Renal cortical epithelial cell (primary cell): ENCODE measurements at regions not wholly inside any gene's neighbourhood (a gene's known extent, or its start where the extent isn't known, plus 50 kb on each side); places are given as distances from the start of the nearest gene placed in this dataset.
A peak's percentile ranks its signal among the peaks of the same experiment; 100 is the strongest.
"Not testable (repeated sequence)": the region's sequence is repeated elsewhere in the genome, so short reads cannot be mapped to it uniquely, and the experiment has no call there.

ENCODE experiments used
- DNase-seq: peaks from one replicate; pipeline ENCODE4 v3.0.0-alpha.2; 2011; ENCODE audit warnings: low read depth

DNA sequence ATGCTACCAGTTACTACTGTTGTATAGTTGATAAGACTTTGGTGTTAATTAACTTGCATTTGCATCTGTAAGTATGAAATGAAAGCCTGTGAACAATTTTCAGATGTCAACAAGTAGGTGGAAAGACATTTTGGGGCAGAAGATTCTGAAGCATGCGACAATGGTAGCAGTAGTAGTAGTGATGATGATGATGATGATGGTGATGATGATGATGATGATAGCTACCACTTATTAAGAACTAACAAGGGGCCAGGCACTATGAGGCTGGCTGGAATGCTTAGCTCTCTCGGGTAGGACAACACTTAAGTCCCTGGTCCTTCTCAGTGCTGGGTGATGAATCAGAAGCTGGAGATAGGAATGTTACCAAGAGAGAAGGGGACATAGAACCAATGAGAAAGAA lies 333.4 kb upstream of the IL12A start:
- DNase-seq, result no peak

DNA sequence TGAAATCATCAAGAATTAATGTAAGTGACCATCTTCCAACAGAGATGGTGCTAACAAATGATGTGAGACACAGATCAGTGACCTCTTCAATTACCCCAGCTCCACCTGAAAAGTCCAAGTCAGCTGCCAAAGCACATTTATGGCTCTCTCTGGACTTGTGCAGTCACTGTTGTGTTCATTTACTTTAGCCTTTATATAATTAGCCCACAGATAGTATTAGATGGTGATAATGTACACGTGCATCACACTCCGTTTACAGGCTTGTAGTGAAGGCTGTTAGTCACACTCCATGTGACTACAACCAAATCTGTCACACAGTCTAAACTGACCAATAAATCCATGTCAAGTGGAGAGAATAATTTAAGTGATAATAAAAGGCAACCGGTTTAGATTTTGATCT lies 331.5 kb upstream of the IL12A start:
- no peak for DNase-seq

DNA sequence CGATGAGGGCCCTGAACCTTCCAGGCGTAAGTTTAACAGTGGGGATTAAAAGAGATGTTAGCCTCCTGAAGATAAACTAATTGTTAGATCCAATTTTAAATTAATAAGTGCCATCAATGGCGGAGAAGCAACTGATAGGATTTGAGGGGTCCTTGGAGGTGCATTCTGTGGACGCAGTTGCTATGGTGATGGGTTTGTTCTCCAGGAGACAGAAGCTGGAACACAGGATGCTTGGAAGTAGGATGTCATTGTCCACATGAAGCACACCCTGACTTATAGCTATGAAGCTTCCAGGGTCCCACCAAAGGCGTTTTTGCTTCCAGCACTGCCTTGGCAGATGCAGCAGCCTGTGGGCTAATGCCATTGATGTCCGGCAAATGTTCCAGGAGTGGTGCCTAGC lies 331.0 kb upstream of the IL12A start:
- DNase-seq, result no peak

DNA sequence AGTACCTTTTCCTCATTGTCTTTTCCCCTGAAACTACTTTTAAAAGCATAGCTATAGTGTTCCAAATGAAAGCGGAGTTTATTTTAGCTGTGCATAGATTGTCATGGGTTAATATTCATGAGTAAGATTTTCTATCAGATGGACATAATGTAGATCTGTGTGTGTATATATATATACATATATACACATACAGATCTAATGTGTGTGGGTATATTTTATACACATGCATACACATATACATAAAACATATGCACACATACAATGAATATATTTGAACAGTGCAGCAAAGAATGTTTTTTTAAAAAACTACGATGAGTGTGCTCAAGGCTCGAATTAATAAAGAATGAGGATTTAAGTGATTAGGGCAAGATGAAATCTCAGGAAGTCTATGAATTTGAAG lies 328.3 kb upstream of the IL12A start:
- DNase-seq, result no peak

DNA sequence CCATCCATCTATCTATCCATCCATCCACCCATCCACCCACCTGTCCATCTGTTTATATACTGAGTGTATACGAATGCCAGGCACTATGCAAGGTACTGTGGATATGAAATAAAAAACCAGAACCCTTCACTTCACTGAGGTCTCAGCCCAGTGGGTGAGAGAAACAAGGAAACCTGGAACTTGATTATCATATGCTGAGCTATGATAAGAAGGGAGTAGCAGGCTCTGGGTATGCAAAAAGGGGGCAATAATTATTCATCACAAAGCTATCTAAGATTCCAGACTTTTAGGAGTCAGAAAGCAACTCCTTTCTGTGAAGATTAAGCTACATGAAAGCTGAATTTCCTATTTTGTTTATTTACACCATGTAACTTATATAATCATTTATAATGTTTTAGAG lies 327.7 kb upstream of the IL12A start:
- DNase-seq, result no peak

DNA sequence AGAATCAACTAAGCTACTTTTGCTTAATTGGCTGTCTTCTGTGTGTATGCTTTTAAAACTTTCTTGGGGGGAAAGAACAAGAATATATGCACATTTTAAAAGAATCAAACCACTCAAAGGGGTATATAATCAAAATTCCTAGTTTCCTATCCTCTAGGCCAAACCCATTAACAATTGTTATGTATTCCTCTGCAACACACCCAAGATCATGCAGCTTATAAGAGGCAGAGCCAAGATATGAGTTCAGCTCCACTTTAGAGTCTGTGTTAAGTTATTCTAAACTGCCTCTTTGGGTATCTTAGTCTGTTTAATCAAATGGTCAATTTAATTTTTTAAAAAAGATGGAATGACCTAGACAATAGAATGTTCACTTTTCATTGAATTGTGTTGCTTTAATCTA lies 326.1 kb upstream of the IL12A start:
- no peak for DNase-seq

DNA sequence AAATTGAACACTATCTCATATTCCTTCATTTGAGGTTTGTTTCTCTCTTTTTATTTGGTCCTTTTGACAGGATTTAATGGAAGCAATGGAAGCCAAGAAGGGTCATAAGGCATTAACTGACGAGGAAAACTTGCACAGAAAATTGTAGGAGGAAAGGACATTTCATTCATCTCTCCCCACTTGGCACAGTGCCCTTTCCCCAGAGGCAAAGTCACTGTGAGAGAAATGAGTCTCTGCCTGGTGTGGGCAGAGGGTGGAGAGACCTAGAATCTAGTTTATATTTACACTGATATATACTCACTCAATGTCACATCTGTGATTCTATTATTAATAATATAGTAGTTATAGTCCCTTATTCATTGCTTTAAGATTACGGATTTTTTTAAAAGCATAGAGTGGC lies 324.6 kb upstream of the IL12A start:
- peak; percentile 56 for DNase-seq

DNA sequence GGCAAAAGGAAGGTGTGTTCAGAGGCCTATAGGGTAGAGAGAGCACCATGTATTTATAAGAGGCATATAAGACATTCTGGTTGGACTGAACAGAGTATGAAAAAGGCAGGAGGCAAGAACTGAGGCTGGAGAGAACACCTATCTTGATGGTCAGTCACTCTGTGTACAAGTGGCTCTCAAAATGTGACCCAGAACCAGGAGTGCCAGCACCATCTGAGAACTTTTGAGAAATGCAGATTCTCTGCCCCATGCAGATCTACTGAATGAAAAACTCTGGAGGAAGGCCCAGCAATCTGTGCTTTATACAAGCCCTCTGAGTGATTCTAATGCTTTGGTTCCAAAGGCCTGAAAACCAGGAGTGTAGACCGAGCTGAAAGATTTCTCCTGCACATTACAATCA lies 324.0 kb upstream of the IL12A start:
- DNase-seq, result no peak

DNA sequence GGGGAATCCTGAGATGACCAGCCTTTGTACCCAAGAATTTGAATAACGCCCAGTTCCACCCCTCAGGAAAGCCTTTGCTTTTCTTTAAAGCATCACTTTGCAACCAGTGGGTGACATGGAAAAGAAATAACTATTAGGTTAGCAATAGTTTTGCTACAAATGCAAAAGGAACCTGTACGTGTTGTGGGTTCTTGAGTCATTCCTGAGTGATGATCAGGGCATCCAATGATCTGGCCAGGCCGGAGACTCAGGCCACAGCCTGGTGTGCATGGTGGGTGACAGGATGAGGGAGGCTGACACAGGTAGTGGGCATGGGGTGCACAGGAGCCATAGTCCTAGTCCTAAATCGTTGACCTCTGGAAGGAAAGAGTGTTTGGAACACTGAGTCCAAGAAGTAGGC lies 321.4 kb upstream of the IL12A start:
- DNase-seq, result peak; percentile 76

DNA sequence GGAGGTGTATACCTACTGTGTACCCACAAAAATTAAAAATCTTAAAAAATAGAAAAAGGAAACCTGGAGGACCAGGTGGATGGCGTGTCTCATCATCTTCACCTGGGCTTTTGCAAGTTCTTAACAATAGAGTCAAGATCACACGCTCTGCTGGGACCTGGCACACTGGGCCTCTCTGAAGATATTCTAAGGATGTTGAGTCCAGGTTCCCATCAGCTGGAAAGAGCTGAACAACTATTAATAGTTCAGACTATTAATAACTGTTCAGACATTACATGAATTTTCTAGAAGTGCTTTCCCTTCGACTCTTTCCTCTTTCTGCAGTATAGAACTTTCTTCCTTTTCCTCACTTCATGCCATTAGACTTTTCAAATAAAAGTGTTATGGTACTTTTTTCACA lies 320.2 kb upstream of the IL12A start:
- DNase-seq, result no peak

DNA sequence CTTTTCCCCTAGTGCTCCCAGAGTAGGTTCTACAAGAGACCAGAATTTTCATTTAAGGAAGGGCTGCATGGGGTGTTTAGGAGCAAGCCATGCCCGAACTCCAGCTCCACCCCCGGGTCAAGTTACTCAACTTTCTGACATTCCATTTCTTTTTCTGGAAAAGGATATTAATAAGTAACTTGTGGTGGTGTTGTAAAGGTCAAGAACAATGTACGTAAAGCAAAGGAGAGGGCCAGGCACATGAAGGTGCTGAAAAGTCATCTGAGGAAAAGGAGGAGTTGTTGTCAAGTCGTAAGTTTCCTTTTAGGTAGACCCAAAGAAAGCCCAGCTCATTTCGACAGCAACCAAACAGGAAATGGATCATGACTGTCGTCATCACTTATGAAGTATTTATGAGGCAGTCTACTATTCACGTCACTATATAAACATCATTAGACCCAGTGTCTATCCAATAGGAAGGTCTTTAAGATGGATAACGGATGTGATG lies 319.6 kb upstream of the IL12A start:
- DNase-seq, result peak; percentile 99

DNA sequence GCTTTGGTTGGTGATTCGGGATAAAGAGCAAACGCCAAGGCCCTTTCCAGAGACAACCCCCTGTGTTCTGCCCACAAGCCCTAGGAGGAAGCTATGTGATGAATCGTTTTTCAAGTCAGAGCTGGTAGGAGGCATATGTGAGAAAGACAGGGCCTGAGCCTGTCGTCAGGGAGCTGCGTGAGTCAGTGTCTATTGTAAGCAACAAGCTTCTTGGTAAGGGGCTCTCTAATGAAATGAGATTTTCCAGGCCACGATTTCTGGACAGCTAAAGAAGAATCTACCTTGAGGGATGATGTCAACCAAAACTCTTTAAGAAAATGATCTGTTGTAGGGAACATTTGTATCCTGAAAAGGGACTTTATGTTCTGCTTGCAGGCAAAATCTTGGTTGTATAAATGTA lies 318.9 kb upstream of the IL12A start:
- DNase-seq, result peak; percentile 67

DNA sequence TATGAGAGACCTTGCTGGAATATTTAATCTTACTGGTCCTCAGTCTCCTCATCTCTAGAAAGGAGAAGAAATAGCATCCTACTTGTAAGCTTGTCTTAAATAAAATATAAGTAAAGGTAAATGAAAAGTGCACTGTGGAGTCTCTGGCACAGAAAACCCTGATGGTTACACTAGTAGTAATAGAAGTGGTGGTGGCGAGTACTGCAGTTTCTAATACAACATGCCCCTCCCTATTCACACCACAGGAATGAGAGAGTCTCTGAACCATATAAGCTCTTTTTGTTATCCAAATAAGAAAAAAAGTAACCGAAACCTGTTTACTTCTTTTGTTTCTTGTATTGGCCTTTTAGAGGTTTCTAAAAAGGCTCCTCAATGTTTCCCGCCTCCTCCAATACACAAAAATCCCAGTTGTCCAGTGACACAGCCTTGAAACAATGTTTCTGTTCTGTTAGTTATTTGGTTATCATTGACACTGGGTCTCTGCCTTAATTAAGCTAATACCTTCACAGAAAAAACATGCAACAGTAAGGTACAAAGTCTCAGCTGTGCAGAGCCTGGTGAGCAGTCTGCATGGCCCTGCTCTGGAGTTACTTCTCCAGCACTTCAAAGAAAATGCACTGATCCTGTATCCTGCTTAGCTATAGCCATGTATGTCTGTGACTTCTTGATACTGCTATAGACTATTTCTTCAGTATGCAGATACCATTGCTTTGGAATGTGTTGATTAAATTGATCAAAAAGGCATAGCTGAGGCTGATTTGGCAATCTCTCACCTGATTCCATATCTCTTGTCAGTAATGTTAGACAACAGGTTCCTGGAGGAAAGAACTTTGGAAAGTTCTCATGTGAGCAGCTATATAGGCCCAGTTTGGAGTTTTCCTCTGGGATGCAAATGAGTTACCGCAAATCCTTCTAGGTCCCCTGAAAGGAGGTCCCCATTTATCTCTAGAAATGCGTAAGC lies 315.6 kb upstream of the IL12A start:
- DNase-seq, result peak; percentile 74

DNA sequence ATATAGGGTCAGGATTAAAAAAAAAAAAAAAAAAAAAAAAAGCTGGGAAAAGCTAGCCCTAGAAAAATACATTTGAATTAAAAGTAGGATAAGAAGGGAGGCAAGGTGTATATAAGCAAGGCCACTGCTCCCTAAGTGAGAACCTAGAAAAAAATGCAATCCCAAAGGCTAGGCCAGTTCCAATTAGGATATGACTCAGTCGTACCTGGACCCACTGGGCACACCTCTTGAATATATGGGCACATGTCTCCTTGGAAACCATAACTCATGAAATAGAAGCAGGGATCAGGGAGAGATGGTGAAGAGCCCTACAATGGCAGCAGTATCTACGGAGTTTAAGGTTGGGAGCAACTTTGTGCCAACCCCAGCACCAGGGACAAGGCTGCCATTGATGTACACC lies 314.1 kb upstream of the IL12A start:
- DNase-seq, result no peak

DNA sequence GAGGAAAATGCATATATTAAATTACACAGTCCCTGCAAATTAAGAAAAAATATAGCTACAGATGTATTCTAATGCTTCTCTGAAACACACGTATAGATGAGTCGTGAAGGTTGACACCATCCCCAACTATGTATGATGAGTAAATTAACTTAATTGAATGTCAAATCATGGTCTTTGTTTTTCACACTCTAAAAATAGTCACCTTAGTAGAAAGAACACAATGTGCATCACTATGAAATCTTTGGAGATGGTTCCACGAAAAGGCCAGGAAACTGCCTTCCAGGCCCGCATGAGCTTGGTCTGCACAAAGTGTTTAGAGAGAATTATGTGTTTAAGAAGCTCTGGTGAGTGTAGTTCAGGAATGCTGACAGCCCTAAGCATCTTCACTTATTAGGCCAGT lies 313.4 kb upstream of the IL12A start:
- DNase-seq, result no peak

DNA sequence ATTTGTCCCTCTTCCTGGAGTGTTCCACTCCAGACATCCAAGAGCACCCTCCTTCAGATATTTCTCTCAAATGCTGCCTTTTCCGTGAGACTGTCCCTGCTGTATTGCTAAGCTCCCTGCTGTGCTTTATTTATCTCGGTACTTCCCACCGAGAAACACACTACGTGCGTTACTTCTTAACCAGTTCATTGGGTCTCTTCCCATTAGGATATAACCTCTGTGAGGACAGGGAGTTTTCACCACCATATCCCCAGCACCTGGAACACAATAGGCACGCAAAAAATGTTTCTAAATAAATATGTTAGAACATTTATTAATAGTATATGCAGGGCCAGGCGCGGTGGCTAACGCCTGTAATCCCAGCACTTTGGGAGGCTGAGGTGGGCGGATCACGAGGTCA lies 308.7 kb upstream of the IL12A start:
- no peak for DNase-seq

DNA sequence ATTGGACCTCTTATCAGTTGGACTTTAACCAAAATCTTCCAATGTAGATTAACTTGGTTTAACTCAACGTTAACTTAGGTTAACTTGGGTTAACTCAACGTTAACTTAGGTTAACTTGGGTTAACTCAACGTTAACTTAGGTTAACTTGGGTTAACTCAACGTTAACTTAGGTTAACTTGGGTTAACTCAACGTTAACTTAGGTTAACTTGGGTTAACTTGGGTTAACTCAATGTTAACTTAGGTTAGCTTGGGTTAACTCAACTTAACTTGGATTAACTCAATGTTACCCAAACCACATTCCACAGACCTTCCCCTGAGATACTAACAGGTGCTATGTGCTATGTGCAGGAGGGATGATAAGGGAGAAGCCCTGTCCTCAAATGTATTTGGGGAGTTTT lies 306.9 kb upstream of the IL12A start:
- not testable (repeated sequence) for DNase-seq

DNA sequence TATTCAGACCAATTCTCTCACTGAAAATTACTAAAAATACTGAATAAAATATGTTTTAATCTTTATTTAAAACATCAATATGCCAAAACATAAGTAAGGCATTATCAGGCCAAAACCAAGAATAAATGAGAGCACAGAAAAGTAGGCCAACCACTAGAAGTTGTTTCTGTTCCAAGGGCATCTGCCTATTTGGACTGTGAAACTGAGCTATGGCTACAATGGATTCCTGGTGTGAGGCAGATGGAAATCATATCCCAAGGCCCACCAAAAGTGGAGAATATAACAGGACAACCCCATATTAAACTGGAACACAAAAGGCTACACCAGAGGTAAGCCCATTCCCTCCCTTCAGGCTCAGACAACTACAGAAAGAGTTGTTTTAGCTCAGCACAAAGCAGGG lies 302.8 kb upstream of the IL12A start:
- no peak for DNase-seq

DNA sequence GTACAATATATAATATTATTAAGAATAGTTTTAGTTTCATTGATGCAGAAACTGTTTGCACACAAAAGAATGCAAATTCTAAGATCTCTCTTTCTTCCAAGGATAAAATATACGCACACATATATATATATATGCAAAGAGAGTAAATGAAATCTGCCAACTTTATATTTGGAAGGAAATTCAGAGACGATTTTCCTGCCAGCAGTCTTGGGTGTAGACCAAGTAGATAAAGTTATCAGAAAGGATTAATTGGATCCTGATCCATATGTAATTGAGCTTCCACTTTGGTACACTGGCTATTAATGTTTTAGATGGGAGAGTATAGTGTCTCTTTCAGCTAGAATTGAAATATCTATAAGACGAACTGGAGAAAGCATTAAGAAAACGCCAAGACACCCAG lies 295.4 kb upstream of the IL12A start:
- no peak for DNase-seq

DNA sequence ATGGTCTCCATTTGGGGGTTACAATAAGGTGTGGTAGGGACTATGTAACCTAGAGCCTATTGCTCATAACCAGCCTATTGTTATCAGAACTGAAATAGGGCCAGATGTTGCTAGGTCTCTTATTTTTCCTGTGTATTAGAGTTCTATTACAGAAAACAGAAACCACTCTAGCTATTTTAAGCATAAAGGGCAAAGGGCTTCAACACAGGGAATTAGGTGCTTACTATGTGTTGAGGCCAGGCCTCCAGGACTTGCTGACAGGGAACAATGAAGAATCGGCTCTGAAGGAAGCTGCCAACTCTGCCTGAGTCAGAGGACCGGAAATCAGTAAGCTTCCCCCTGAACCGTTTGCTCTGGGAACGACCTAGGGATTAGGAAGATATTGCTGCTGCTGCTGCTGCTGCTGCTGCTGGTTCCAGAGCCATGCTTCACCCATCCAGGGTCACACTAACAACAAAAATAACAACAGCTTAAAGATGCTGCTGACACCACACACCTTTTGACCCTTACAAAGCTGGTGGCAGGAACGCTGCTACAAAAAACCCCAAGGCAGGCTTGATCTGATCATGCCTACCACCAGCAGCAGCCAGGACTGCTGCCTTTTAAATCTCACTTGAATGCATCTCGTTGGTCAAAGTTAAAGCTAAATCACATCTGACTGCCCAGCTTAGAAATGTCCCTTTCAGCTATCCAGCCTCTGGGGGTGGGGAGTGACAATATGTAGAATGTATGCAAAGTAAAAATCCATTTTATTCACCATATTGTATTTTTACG lies 276.9 kb upstream of the IL12A start:
- peak; percentile 96 for DNase-seq

DNA sequence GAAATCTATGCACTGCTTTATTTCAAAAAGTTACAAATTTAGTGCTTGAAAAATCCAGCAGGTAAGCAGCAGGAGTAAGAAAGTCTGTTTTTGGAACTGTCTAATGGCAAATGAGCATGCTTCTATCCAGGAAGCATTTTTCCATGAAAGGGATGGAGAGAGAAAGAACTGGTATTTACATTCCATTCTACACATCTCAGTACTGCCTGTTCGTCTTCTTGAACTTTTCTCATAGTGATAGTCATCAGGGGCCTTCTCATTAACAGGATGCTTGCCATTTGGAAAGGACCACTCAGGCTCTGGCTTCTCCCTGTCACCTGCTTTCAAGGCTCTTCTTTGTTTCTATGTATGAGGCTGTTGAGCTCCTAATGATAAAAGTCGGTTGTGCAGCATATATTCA lies 267.3 kb upstream of the IL12A start:
- no peak for DNase-seq

DNA sequence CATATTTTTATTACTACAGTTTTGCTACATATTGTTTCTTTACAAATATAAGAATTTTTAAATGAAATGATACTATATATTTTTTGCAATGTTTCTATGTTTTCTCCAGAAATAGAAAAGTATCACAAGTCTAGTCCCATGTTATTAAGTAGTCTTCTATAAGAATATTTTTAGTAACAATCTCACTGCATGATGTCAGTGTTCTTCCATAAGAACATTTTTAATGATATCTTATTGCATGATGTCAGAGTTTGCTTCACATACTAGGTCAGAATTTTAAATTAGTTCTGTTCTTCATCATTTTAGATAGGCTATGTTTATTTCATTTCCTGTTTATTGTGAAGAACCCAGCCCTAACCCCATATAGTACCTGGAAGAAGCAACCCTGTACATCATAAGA lies 265.3 kb upstream of the IL12A start:
- no peak for DNase-seq

DNA sequence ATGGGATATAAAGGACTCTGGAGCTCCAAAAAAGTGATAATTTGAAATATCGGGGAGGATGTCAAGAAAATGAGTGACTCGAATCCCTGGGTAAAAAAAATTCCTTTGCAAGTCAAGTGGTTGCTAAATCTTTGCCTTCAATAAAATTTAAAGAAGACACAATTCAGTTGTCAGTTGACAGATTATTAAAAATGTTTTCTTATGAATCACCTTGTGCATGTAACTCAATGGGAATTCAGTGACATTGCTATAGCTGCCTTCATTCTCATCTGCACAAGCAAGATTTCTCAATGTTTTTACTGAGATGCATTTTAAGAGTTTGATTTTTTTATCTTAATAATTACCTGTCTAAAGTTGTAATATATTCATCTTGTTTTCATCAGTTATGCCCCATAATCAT lies 264.0 kb upstream of the IL12A start:
- DNase-seq, result no peak
